A673 (cell line): ENCODE measurements at regions not wholly inside any gene's neighbourhood (a gene's known extent, or its start where the extent isn't known, plus 50 kb on each side); places are given as distances from the start of the nearest gene placed in this dataset.

ENCODE experiments used
- EZH2 ChIP-seq: fragments of 200-600 bp; sonication (generic); IDR thresholded peaks from 2 replicates; pipeline ENCODE4 v1.6.1; 2017; ENCODE audit warnings: borderline replicate concordance, low read depth, mild to moderate bottlenecking, mixed read lengths, antibody characterized with exemption, low read length; ENCODE audit not compliant: poor library complexity, severe bottlenecking
- TF ChIP-seq, protein P1 (sequence below): fragments of 300-800, 200-600 bp; sonication (generic); conservative IDR thresholded peaks from 2 replicates; pipeline ENCODE4 v1.5.1; 2017; ENCODE audit warnings: low read depth, mild to moderate bottlenecking, antibody characterized with exemption, low read length, moderate library complexity, mixed read lengths

- TF ChIP-seq, protein P1, sequence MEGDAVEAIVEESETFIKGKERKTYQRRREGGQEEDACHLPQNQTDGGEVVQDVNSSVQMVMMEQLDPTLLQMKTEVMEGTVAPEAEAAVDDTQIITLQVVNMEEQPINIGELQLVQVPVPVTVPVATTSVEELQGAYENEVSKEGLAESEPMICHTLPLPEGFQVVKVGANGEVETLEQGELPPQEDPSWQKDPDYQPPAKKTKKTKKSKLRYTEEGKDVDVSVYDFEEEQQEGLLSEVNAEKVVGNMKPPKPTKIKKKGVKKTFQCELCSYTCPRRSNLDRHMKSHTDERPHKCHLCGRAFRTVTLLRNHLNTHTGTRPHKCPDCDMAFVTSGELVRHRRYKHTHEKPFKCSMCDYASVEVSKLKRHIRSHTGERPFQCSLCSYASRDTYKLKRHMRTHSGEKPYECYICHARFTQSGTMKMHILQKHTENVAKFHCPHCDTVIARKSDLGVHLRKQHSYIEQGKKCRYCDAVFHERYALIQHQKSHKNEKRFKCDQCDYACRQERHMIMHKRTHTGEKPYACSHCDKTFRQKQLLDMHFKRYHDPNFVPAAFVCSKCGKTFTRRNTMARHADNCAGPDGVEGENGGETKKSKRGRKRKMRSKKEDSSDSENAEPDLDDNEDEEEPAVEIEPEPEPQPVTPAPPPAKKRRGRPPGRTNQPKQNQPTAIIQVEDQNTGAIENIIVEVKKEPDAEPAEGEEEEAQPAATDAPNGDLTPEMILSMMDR = no peak
- TF ChIP-seq EZH2 = no peak
Measured at GRCh38 chr20:23249541-23249940, 101.0 kb upstream of the NXT1 start.
